ENCODE measurements at regions not wholly inside any gene's neighbourhood (a gene's known extent, or its start where the extent isn't known, plus 50 kb on each side); places are given as distances from the start of the nearest gene placed in this dataset.

DNA sequence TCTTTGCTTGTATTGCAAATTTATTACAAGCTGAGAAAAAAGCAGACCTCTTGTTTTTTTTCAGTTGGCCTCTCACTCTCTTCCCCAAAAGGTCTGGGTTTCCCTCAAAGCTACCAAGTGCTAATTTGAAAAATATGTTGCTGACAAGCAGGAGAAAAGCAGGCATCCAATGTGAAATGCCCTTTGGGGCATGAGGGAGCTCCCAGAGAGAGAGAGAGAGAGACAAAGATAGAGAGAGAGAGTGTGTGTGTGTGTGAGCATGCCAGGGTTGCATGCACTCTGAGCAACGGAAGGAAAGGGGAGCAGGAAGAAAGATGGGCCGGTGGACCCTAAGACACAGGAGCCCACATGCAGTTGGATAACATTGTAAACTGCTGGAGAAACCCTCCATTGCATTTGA, 358.4 kb downstream of the TMEM38B start:
- TF ChIP-seq POLR2A (IDR thresholded peaks at IDR 0.05; ENCODE audit: low read length) (no peak), GATA1 (IDR thresholded peaks at IDR 0.05; ENCODE audit: low read depth, low read length) (no peak)
- DNase-seq: no peak

DNA sequence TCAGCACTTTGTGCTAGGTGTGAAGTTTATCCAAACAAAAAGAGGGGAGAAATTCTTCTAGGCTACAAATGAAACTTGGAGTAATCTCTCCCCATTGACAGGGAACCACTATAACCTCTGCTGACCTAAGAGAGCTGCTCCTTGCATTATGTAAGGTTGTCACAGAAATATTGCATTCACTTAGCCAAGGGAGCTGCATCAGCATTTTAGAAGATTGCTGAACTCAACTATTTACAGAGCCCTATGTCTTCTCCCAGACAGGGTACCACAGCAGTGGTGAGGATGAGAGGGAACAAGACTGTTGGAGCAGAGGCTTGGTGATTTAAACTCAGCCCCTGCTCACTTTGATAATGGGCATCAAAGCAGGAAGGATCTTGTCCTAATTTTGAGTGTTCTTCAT, 362.0 kb downstream of the TMEM38B start:
- TF ChIP-seq POLR2A (IDR thresholded peaks at IDR 0.05; ENCODE audit: low read length) (no peak), GATA1 (IDR thresholded peaks at IDR 0.05; ENCODE audit: low read depth, low read length) (no peak)
- DNase-seq: no peak

DNA sequence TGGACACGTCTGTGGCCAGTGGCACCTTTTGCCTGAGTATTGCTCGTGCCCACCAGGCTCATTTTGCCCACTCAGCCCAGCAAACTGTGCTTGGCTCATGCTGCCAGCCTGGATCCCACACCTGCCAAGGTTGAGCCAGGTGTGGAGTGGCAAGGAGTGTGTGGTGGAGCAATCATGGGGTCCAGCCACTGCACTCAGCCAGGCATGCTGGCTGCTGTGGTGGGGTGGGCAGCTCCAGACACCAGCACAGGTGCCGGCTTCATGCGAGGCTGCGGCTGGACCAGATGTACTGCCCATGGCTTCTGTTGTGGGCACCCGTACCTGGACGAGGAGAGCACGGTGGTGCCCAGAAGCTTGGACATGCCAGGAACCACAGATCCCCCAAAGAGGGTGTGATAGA, 364.1 kb downstream of the TMEM38B start:
- no peak for TF ChIP-seq GATA1 (IDR thresholded peaks at IDR 0.05; ENCODE audit: low read depth, low read length)
- DNase-seq: no peak

DNA sequence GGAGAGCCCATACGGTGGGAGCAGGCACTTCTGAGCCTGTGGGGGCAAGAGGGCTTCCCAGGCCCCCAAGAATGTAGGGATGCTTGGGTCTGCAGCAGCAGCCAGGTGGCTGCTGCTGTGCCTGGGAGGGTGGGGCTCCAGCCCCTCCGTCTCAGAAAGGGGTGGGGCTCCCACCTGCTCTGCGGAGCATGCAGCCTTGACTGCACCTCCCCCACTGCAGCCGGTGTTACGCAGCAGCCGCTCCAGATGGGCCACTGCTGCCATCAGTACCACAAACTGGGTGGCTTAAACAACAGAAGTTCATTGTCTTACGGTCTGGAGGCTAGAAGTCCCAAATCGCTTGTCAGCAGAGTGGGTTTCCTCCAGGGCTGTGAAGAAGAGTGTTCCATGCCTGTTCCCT, 365.5 kb downstream of the TMEM38B start:
- TF ChIP-seq GATA1 (IDR thresholded peaks at IDR 0.05; ENCODE audit: low read depth, low read length) (no peak), POLR2A (IDR thresholded peaks at IDR 0.05; ENCODE audit: low read length) (no peak)

DNA sequence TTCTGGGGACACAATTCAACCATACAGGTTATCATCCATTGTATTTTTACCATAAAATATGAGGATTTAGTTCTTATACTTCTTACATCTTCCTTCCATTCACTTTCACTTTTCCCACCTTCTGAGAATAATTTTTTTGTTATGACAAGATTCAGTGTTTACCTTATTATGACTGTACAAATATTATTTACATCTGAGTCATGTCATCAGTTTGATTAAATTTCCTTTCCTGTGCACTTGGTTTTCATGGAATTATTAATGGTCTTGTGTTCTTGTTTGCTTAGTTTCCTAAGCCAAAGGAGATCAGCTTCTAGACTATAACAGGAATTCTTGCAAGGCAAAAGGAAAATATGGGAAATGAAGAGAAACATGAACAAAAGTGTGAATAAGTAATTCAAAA, 366.5 kb downstream of the TMEM38B start:
- no peak for TF ChIP-seq GATA1 (IDR thresholded peaks at IDR 0.05; ENCODE audit: low read depth, low read length)
- TF ChIP-seq POLR2A (IDR thresholded peaks at IDR 0.05; ENCODE audit: low read length): no peak
- no peak for DNase-seq

More for the DNA sequence above, 365.5 kb downstream of the TMEM38B start:
- DNase-seq: no peak

DNA sequence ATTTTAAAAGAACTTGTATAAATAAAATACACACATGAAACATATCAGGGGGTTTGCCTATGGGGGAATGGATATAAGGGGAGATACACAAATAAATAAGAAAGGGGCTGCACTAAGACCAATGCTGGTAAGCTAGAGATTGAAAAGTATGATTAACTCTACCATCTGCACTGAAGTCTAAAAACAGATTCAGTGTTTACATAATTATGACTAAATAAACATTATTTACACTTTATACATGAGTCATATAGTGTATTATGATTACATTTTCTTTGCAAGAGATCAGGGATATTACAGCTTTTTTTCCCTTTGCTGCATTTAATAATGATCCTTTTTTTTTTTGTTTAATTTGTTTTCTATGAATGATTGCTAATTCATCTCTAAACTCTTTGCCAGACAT, 367.9 kb downstream of the TMEM38B start:
- no peak for TF ChIP-seq GATA1 (IDR thresholded peaks at IDR 0.05; ENCODE audit: low read depth, low read length)
- DNase-seq: no peak

DNA sequence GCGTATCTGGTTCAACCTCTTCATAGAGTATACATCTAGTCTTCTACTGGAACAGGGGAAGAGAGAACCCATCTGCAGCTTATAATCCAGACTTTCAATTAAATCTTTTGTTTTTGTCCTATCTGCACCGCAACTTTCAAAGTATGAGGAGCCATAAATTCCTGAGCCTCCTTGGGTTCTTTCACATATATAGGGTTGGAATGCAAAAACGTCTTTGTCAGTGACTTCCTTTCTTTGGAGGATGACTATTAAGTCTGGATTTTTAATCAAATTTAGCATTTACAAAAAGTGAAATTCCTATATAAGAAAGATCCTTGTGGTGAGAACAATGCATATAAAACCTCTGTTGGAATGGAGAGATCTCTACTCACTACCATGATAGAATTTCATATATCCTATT, 370.8 kb downstream of the TMEM38B start:
- TF ChIP-seq GATA1 (IDR thresholded peaks at IDR 0.05; ENCODE audit: low read depth, low read length): no peak
- no peak for TF ChIP-seq POLR2A (IDR thresholded peaks at IDR 0.05; ENCODE audit: low read length)
- DNase-seq: no peak

DNA sequence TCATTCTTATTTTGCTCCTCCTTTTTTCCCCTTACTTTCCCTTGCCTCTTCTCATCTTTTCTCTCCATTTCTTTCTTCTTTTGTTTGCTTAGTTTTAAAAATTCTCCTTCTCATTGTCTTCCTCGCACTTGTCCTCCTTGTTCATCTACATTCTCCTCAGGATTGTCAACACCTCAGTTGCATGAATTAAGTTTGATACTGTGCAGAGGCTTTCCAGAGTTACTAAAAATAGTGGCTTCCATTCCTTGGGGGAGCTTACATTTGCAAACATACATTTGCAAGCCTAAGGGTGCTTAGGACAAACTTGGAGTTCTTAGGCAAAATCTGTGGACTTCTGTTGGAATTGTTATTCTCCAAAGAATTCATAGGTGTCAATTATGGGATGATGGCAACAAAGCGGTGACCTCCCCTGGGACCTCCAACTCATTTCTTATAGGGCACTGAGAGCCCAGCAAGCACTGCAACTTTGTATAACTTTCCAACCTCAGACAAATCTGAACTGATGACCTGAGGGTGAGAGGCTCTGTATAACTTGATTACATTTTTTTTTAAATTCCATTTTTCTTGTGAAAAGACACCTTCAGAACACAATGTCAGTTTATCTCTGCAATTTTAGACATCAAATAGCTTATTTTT, 371.4 kb downstream of the TMEM38B start:
- DNase-seq: no peak
- no peak for TF ChIP-seq POLR2A (IDR thresholded peaks at IDR 0.05; ENCODE audit: low read length)
- no peak for TF ChIP-seq GATA1 (IDR thresholded peaks at IDR 0.05; ENCODE audit: low read depth, low read length)

DNA sequence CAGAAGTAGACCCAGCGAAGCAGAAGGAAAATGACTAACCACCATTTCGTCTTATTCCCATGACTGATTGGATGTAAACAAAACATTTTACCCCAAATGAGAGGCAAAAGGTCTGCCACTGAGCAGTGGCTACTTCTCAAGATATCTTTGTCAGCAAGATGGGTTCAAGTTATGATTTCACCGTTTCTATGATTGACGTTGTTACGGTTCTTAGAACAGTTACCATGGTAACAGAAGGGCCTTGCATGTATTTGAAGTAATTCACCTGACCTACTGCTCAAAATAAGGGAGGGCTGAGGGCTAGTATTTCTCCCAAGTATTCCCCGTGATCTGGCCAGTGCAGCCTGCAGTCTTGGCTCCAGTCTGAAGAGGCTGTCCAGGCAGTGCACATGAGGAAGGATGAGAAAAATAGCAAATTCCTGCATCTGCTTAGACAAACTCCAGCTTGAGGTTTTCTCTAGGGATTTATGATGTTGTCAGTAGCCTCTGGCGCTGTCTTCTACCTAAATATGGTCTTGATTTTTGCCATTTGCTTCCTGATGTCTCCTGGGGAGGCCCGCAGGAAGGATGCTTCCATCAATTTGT, 372.7 kb downstream of the TMEM38B start:
- TF ChIP-seq GATA1 (IDR thresholded peaks at IDR 0.05; ENCODE audit: low read depth, low read length) (no peak), POLR2A (IDR thresholded peaks at IDR 0.05; ENCODE audit: low read length) (no peak)
- DNase-seq: no peak

DNA sequence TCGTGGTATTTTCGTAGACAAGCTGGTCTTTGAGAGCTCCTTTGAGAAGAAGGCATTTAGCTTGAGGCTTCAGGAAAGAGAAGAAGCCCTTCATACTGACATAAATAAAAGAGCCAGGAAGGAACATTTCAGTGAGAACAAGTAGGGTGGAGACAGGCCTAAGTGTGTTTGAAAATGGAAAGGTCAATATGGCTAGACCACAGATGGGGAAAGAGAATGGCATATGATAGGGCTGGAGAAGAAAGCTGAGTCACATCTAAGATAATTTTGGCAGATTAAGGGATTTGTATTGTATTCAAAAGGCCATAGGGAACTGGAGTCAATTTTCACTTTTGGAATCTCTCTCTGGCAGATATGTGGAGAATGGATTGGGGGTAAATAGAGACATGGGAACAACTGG, 374.9 kb downstream of the TMEM38B start:
- no peak for TF ChIP-seq POLR2A (IDR thresholded peaks at IDR 0.05; ENCODE audit: low read length)
- TF ChIP-seq GATA1 (IDR thresholded peaks at IDR 0.05; ENCODE audit: low read depth, low read length): no peak
- DNase-seq: no peak

DNA sequence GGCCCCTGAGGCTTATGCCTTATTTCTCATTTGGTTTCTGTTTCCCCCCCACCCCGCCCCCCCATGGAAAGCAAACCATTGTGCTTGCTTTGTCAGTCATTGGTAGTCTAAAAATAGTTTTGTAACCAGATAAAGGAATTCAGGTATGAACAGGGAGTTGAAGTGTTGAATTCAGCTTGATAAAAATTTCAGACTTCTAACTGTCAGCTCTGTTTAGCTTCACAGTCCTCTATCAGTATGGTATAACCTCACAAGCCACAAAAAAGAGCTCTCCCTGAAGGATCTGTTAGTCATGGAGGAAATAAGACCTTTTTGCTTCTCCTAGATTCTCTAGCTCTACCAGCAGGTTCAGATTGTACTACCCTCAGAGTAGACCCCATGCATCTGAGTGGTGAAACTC, 378.1 kb downstream of the TMEM38B start:
- TF ChIP-seq GATA1 (IDR thresholded peaks at IDR 0.05; ENCODE audit: low read depth, low read length) (no peak), POLR2A (IDR thresholded peaks at IDR 0.05; ENCODE audit: low read length) (no peak)
- no peak for DNase-seq

DNA sequence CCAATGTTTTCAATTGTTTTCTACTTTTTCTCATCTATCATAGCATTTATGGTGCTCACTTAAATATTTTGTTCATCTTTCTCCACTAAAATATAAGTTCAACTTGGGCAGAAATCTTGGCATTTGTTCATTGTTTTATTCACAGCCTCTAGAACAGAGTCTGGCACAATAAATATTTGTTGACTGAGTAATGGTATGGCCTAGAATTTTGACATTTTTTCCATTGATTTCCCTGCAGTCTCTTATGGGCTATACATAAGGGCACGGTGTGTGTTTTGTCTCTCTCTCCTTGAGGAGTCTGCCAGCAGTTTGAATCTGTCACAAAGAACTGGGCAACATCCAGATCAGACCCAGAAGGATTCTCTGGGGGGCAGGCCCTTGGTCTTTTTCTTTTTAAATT, 379.7 kb downstream of the TMEM38B start:
- TF ChIP-seq GATA1 (IDR thresholded peaks at IDR 0.05; ENCODE audit: low read depth, low read length) (no peak), POLR2A (IDR thresholded peaks at IDR 0.05; ENCODE audit: low read length) (no peak)
- DNase-seq: no peak

DNA sequence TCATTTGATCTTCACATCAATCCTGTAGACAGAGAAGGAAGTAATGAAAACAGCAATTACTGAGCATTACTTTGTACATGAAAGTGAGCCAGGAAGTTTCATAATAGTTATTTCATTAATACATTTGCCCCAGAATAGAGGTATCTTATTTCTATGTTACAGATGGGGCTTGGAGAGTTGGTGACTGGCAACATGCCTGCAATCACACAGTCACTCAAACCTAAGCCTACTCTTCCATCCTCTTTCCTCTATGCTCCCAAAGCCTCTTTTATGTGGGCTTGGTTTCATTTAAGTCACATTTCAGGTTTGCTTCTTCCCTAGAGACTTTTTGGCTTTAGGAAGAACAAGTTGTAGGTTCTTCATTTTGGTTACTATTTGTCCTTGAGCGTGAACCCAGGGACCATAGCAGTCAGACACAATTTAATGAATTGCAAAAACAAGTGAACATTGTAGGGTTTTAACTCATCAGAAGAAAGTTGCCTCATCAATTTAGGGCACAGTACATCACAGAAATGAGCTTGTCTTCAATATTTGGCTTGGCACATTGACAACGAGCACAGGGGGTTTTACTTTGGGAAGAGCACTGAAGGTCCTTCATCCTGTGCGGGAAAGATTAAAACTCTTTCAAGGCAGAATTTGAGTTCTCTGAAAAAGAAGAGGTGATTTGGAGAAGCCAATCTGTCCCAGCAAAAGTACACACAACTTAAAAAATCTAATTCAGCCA, 381.1 kb downstream of the TMEM38B start:
- TF ChIP-seq GATA1 (IDR thresholded peaks at IDR 0.05; ENCODE audit: low read depth, low read length) (no peak), POLR2A (IDR thresholded peaks at IDR 0.05; ENCODE audit: low read length) (no peak)
- DNase-seq: no peak

DNA sequence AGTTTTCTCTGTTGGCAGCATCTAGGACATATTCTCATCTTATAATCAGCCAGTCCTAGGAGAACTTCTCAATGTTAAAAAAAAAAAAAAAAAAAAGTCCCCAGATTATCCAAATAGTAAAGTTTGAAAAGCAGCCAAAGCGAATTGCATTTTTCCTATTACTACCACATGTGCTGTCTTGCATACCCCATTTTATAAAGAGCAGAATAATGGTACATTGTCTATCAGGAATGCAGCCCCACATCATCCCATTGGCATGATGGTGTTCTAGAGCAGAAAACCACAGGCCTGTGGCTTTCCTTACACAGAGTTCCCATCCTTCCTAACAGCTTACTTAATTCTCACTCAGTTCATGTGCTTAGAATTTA, 381.6 kb downstream of the TMEM38B start:
- no peak for DNase-seq
- TF ChIP-seq POLR2A (IDR thresholded peaks at IDR 0.05; ENCODE audit: low read length) (no peak), GATA1 (IDR thresholded peaks at IDR 0.05; ENCODE audit: low read depth, low read length) (no peak)

DNA sequence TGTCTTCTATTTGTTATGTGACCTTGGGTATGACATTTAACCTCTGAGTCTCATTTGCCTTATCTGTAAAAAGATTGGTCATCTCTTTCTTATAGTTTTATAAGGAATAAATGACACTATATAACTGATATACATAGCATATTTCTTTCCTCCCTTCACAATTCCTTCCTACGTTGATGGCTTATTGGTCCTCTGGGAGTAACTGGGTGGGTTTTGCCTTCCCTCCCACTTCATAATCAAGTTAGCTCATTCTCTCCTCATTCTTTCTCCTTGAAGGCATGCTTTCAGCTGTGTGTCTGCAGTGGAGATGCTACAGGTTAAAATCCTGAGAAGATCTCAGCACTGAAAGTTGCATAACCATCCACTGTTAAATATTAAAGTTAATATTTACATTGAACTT, 382.4 kb downstream of the TMEM38B start:
- DNase-seq: no peak
- TF ChIP-seq POLR2A (IDR thresholded peaks at IDR 0.05; ENCODE audit: low read length) (no peak), GATA1 (IDR thresholded peaks at IDR 0.05; ENCODE audit: low read depth, low read length) (no peak)
